ENCODE measurements at regions not wholly inside any gene's neighbourhood (a gene's known extent, or its start where the extent isn't known, plus 50 kb on each side); places are given as distances from the start of the nearest gene placed in this dataset.

DNA sequence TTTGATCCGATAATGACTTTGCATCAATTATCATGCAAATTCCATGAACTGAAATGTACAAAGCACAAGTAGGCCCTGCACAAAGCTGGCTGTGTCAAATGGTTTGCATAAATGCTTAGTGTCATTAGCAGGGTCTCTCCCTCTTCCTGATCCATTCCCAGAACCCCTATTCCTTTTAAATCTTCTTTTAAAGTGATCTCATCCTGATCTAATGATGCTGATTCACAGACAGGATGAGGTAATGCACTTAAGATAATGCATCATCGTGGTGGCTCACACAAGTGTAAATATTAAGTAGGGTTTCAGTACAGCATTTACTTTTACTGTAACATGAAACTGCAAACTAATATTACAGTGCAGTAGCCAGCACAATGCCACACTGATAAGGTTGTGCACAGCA lies 304.8 kb upstream of the SOX11 start (continued):
- peak; percentile 57 for TF ChIP-seq SCRT2 (tag by site-specific recombination; IDR thresholded peaks at IDR 0.05)
- TF ChIP-seq, protein P1, sequence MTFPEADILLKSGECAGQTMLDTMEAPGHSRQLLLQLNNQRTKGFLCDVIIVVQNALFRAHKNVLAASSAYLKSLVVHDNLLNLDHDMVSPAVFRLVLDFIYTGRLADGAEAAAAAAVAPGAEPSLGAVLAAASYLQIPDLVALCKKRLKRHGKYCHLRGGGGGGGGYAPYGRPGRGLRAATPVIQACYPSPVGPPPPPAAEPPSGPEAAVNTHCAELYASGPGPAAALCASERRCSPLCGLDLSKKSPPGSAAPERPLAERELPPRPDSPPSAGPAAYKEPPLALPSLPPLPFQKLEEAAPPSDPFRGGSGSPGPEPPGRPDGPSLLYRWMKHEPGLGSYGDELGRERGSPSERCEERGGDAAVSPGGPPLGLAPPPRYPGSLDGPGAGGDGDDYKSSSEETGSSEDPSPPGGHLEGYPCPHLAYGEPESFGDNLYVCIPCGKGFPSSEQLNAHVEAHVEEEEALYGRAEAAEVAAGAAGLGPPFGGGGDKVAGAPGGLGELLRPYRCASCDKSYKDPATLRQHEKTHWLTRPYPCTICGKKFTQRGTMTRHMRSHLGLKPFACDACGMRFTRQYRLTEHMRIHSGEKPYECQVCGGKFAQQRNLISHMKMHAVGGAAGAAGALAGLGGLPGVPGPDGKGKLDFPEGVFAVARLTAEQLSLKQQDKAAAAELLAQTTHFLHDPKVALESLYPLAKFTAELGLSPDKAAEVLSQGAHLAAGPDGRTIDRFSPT (tag by site-specific recombination; IDR thresholded peaks at IDR 0.05): peak; percentile 46; the same call in 1 of the 2 replicates

DNA sequence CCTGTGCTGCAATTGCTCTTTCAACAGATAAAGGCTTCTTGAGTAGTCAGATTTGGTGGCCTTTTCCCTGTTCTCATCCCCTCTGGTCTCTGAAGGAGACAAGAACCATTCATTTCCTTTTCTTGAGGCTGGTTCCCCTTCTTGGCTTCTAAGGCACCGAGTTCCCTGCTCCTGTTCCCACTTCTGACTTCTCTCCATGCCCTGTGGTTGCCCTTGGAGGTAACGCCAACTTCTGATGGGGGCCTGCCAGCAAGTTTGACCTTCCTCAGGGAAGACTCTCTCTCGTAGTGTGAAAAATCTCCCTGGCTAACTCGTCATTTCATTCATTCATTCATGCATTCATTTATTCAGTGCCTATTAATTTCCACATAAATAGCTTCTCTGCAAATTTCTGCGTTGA lies 302.4 kb upstream of the SOX11 start:
- no peaks in the 10 kb centered on the region for H3K36me3 ChIP-seq (ENCODE audit: control insufficient read depth in 2 of 2, insufficient read depth in 1 of 2, low read length in 2 of 2)
- peaks cover 7% of the 10 kb centered on the region; the same call in 1 of the 2 replicates for H3K4me1 ChIP-seq (ENCODE audit: control insufficient read depth, insufficient read depth, low read length)
- TF ChIP-seq, protein P2, sequence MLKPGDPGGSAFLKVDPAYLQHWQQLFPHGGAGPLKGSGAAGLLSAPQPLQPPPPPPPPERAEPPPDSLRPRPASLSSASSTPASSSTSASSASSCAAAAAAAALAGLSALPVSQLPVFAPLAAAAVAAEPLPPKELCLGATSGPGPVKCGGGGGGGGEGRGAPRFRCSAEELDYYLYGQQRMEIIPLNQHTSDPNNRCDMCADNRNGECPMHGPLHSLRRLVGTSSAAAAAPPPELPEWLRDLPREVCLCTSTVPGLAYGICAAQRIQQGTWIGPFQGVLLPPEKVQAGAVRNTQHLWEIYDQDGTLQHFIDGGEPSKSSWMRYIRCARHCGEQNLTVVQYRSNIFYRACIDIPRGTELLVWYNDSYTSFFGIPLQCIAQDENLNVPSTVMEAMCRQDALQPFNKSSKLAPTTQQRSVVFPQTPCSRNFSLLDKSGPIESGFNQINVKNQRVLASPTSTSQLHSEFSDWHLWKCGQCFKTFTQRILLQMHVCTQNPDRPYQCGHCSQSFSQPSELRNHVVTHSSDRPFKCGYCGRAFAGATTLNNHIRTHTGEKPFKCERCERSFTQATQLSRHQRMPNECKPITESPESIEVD (tag by site-specific recombination; IDR thresholded peaks at IDR 0.05): no peak
- TF ChIP-seq ZNF404 (tag by site-specific recombination; IDR thresholded peaks at IDR 0.05): no peak
- POLR2A ChIA-PET: no interaction called here
- H3K4me3 ChIP-seq (ENCODE audit: low read depth, low read length): no peak overlapping the region
- no peak overlapping the region for H3K27ac ChIP-seq (ENCODE audit: extremely low read depth, low read depth, low read length)
- H3K9me3 ChIP-seq (ENCODE audit: control insufficient read depth, insufficient read depth, low read depth, low read length): no peaks in the 10 kb centered on the region
- CTCF ChIA-PET: no interaction called here

DNA sequence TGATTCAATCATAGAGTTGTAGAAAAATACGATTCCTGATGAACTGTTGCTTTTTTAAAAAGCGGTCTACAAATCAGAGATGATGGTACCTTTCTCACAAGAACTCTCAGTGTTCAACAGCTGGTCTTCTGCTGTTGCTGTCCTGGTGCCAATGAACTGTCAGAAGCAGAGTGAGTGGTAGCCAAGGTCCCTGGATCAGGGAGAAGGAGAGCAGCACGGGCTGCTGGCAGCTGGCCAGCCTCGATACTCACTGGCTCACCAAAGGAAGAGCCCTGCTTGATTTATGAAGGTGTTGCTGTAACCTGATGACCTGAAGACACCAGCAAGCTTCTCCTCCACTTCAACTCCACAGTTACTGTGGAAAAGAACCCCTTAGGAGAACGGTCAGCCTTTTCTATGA lies 300.8 kb upstream of the SOX11 start:
- Histone ChIP-seq H3K27ac (ENCODE audit: extremely low read depth, low read depth, low read length) (0 out of 2 replicates have a peak overlapping the region, but pooled peaks have one; percentile 39), H3K9me3 (ENCODE audit: control insufficient read depth, insufficient read depth, low read depth, low read length) (no peaks in the 10 kb centered on the region), H3K4me3 (ENCODE audit: low read depth, low read length) (no peak overlapping the region), H3K36me3 (ENCODE audit: control insufficient read depth in 2 of 2, insufficient read depth in 1 of 2, low read length in 2 of 2) (no peaks in the 10 kb centered on the region), H3K4me1 (ENCODE audit: control insufficient read depth, insufficient read depth, low read length) (peaks cover 7% of the 10 kb centered on the region; the same call in 1 of the 2 replicates)
- TF ChIP-seq, protein P3, sequence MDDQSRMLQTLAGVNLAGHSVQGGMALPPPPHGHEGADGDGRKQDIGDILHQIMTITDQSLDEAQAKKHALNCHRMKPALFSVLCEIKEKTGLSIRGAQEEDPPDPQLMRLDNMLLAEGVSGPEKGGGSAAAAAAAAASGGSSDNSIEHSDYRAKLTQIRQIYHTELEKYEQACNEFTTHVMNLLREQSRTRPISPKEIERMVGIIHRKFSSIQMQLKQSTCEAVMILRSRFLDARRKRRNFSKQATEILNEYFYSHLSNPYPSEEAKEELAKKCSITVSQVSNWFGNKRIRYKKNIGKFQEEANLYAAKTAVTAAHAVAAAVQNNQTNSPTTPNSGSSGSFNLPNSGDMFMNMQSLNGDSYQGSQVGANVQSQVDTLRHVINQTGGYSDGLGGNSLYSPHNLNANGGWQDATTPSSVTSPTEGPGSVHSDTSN (CRISPR knock-in tag; IDR thresholded peaks at IDR 0.05): no peak
- CTCF ChIA-PET: interaction anchor here (0.5 to 1.5 kb wide), 2 partner anchors 26 to 1213 kb away, joined by 3 to 4 read pairs; no protein-coding TSS in a partner anchor
- POLR2A ChIA-PET: no interaction called here

DNA sequence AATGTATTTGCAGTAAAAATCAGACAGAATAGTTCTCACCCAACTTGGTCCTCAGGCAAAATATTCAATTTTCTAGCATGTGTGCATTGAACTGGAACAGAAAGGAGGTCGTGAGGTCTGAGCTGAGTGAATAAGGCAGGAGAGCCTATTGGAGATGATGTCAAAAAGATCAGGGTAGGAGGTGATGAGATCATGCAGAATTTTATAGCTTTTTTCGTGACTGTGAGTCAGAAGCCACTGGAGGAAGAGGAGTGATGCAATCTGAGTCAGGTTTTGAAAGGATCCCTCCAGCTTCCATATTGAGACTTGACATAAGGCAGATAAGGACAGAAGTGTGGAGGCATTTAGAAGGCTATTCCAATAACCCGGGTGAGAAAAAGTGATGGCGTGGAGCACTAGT lies 299.5 kb upstream of the SOX11 start:
- CTCF ChIA-PET: interaction anchor here (0.6 to 1.2 kb wide), 2 partner anchors 14 to 24 kb away, joined by 3 read pairs; no protein-coding TSS in a partner anchor
- H3K4me3 ChIP-seq (ENCODE audit: low read depth, low read length): no peak overlapping the region
- no peaks in the 10 kb centered on the region for H3K36me3 ChIP-seq (ENCODE audit: control insufficient read depth in 2 of 2, insufficient read depth in 1 of 2, low read length in 2 of 2)
- no peak overlapping the region; the same call in 1 of the 2 replicates for H3K27ac ChIP-seq (ENCODE audit: extremely low read depth, low read depth, low read length)
- POLR2A ChIA-PET: interaction anchor here (0.5 to 0.9 kb wide), 2 partner anchors 104 to 299 kb away, joined by 3 read pairs; partner anchors contain the start of gene SOX11
- no peaks in the 10 kb centered on the region for H3K9me3 ChIP-seq (ENCODE audit: control insufficient read depth, insufficient read depth, low read depth, low read length)
- peaks cover 7% of the 10 kb centered on the region; the same call in 1 of the 2 replicates for H3K4me1 ChIP-seq (ENCODE audit: control insufficient read depth, insufficient read depth, low read length)
- TF ChIP-seq, protein P4, sequence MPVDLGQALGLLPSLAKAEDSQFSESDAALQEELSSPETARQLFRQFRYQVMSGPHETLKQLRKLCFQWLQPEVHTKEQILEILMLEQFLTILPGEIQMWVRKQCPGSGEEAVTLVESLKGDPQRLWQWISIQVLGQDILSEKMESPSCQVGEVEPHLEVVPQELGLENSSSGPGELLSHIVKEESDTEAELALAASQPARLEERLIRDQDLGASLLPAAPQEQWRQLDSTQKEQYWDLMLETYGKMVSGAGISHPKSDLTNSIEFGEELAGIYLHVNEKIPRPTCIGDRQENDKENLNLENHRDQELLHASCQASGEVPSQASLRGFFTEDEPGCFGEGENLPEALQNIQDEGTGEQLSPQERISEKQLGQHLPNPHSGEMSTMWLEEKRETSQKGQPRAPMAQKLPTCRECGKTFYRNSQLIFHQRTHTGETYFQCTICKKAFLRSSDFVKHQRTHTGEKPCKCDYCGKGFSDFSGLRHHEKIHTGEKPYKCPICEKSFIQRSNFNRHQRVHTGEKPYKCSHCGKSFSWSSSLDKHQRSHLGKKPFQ (tag by site-specific recombination; IDR thresholded peaks at IDR 0.05): no peak
- TF ChIP-seq ZFP3 (tag by site-specific recombination; IDR thresholded peaks at IDR 0.05; ENCODE audit: low read depth) (no peak), ZNF239 (tag by site-specific recombination; IDR thresholded peaks at IDR 0.05) (no peak), SP3 (tag by site-specific recombination; IDR thresholded peaks at IDR 0.05) (peak; percentile 18; the same call in 1 of the 2 replicates), ZNF629 (tag by site-specific recombination; IDR thresholded peaks at IDR 0.05) (peak; percentile 77), ZEB2 (tag by site-specific recombination; IDR thresholded peaks at IDR 0.05) (0 out of 2 replicates have a peak, but pooled peaks have one; percentile 33), ZNF510 (tag by site-specific recombination; IDR thresholded peaks at IDR 0.05; ENCODE audit: insufficient replicate concordance) (no peak), ZNF768 (tag by site-specific recombination; IDR thresholded peaks at IDR 0.05) (no peak), ZNF366 (tag by site-specific recombination; conservative IDR thresholded peaks at IDR 0.05) (peak; percentile 52), ZNF214 (tag by site-specific recombination; IDR thresholded peaks at IDR 0.05; ENCODE audit: borderline replicate concordance) (no peak), ZNF433 (tag by site-specific recombination; IDR thresholded peaks at IDR 0.05; ENCODE audit: low read depth) (no peak)
- TF ChIP-seq, protein P5, sequence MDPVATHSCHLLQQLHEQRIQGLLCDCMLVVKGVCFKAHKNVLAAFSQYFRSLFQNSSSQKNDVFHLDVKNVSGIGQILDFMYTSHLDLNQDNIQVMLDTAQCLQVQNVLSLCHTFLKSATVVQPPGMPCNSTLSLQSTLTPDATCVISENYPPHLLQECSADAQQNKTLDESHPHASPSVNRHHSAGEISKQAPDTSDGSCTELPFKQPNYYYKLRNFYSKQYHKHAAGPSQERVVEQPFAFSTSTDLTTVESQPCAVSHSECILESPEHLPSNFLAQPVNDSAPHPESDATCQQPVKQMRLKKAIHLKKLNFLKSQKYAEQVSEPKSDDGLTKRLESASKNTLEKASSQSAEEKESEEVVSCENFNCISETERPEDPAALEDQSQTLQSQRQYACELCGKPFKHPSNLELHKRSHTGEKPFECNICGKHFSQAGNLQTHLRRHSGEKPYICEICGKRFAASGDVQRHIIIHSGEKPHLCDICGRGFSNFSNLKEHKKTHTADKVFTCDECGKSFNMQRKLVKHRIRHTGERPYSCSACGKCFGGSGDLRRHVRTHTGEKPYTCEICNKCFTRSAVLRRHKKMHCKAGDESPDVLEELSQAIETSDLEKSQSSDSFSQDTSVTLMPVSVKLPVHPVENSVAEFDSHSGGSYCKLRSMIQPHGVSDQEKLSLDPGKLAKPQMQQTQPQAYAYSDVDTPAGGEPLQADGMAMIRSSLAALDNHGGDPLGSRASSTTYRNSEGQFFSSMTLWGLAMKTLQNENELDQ (tag by site-specific recombination; IDR thresholded peaks at IDR 0.05; ENCODE audit: low read depth): no peak
